Stimulated activated naive CD8-positive, alpha-beta T cell treated with anti-CD3 and anti-CD28 coated beads, Interleukin-15, Interleukin-2, amounts not matched to agents 100 U/mL and 50 U/mL, for 24 hours (primary cell): ENCODE measurements at regions not wholly inside any gene's neighbourhood (a gene's known extent, or its start where the extent isn't known, plus 50 kb on each side); places are given as distances from the start of the nearest gene placed in this dataset.

Experiments
- ATAC-seq: fragments of 150-1000 bp; cut with Tn5 transposase; one replicate; pipeline ENCODE4 v1.10.0; 2021
- DNase-seq: peaks from one replicate; pipeline ENCODE4 v3.0.0; 2021

- no peak for ATAC-seq
- DNase-seq = no peak
These were observed 271.6 kb downstream of the TDRD15 start for GRCh38 chr2:21395366-21395765.

DNA sequence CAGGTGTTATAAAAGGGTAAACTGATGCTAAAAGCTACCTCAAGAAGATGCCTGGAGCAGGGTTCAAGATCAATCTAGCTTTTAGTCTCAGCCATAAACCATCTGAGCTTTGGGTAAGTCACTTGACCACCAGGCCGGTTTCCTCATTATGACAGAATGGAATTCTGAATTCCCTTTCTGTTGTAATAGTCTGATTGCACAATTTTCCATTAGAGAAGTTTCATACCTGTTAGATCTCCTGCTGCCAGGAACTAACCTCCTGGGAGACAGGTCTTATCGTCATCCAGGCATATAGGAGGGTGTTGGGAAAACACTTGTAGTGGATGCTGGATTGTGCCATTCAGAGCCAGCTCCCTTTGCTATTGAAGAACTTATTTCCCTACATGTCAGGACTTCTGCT, 272.5 kb downstream of the TDRD15 start:
- ATAC-seq = no peak
- no peak for DNase-seq

DNA sequence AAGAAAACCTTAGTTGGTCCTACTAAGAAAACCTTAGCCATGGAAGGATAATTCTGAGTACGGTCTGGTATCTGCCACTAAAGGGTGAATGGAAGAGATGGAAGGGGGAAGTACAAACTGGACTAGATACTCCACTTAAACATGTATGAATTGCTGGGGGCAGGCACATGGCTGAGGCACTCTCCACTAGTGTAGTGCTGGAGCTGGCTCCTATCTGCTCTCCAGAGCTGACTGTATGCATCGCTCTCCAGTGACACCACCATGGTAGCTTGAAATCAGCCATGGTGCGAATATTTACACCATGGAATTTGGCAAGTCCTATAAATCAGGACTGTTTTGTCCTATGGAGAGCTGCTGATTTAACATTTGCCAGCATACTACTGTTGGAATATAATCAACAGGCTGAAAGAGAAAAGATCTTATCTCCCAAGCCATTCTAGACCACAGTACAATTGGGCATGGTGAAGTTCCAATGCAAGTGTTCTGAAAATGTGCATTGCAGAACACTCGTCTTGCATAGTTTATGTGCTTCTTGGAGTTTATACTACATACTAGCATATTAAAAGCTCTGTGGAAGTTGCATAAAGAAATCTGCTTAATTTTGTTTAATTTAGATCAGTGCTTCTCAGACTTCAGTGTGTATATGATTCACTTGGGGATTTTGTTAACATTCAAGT, 277.4 kb downstream of the TDRD15 start:
- no peak for DNase-seq
- ATAC-seq = no peak

- ATAC-seq (no peak), DNase-seq (no peak)
These were observed 280.4 kb downstream of the TDRD15 start for GRCh38 chr2:21404137-21404536.

GRCh38 chr2:21404827-21405625, 281.3 kb downstream of the TDRD15 start:
- no peak for ATAC-seq
- DNase-seq = no peak

- DNase-seq (no peak), ATAC-seq (no peak)
These were observed 282.6 kb downstream of the TDRD15 start for GRCh38 chr2:21406386-21406785.

GRCh38 chr2:21406911-21407310, 283.1 kb downstream of the TDRD15 start:
- ATAC-seq = no peak
- no peak for DNase-seq

- DNase-seq = no peak
- no peak for ATAC-seq
These were observed 284.1 kb downstream of the TDRD15 start for GRCh38 chr2:21407851-21408250.

- ATAC-seq = no peak
- DNase-seq = no peak
These were observed 288.0 kb downstream of the TDRD15 start for GRCh38 chr2:21411741-21412140.

DNA sequence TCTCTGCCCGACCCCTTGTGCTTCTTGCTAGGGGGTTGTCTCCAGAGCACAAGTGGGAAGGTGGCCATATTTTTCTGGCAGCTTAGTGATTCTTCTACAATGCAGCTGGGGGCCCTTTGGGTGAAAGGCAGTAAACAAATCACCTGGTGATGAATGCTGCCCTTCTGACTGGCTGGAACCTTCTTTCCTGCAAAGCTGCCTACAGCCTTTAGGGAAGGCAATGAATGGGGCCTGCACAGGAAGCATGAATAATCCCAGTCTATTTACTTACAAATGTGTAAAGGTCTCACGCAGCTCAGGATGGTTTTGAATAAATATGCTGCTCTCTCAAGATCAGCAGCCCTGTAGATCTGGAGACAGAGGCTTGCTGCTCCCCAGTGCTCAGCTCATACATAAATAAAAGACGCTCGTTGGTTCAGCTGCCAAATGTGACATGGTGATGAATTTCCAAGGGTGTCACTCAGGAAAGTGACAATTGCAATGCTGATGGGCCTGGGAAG, 289.2 kb downstream of the TDRD15 start:
- DNase-seq (no peak), ATAC-seq (no peak)

DNA sequence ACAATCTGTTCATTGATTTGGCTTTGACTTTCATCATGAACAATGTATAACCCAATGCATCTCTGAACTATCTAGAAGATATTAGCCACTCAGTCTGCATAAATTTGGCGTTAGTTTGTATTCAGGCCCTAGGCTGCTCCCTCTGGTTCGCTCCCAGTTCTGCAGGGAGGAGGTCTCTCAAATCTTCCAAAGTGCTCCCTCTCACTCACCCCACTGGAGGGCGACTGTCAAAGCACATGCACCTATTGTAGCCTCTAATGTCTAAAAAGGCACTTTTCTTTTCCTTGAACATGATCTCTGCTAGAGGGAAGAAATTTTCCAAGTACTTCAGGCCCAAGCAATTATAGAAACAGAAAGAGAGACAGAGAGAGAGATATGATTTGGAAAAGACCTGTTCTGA, 291.5 kb downstream of the TDRD15 start:
- DNase-seq = no peak
- no peak for ATAC-seq

- ATAC-seq = no peak
- no peak for DNase-seq
These were observed 292.5 kb downstream of the TDRD15 start for GRCh38 chr2:21416226-21416625.

DNA sequence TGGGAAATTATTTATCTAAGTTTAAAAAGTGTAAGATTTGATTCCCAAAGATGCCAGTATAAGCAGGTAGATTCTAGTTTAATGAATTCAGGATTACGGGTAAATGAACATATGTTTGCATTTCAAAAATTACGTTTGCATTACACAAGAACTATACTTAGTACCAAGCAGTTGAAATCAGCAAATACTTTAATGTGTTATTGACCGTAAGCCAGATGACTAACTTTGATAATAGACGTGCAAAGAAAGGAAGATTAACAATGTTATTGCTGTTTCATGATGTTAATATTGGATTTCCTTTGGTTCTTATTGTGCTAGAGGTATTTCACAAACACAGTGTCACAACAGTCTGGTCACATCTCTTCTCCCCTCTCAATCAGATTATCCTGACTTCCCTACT, 294.7 kb downstream of the TDRD15 start:
- ATAC-seq = no peak
- no peak for DNase-seq

- DNase-seq (no peak), ATAC-seq (no peak)
These were observed 297.0 kb downstream of the TDRD15 start for GRCh38 chr2:21420553-21421335.

DNA sequence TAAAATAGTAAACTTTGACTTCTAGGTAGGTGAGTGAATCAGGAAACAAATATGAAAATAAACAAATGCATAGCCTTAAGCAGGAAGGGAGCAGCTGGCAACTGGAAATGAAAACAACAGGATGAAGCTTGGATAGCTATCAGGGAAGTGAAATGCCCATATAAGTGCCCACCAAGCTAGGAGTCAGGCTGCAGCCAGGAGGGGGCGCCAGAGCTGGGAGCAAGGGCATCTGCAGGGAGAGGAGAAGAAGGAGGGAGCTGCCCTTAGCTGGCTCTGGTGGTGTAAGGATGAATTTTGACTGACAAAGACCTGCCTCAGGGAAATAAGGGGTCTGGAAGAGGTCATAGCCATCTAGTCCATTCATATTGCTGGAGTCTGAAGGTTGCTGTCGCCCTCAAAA, 298.3 kb downstream of the TDRD15 start:
- DNase-seq (peak; percentile 34), ATAC-seq (no peak)

DNA sequence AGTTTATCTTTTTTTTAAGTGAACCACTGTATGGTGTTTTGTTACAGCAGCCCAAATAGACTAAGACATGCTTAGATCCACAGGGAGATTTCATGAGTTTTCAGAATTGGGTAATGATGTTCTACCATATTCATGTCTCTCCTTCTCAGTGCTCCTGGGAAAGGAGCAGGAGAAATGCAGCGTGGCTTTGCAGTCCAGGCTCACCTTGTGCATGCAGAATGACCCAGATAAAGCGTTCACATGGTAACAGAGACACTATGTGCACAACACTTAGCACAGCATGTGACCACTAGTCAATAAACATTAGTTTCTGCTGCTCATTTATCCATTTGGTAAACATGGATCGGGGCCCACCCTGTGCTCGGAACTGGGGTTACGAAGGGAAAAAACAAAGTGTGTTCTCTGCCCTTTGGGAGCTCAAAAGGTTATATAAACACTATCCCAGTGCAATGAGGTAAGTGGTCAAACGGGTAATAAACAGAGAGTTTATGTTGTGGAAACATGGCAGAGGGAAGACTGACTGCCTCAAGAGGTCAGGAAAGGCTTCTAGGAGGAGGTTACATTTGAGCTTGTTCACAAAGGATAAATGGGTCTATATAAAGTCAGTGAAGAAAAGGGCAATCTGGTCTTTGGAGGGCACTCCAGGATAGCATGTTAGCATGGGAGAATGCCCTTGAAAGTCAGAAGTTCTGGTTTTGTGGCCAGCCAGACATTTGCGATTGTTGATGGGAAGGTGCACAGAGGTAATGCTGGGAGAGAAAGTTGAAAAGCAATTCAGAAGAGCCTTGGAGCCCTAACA, 299.2 kb downstream of the TDRD15 start:
- no peak for ATAC-seq
- no peak for DNase-seq

DNA sequence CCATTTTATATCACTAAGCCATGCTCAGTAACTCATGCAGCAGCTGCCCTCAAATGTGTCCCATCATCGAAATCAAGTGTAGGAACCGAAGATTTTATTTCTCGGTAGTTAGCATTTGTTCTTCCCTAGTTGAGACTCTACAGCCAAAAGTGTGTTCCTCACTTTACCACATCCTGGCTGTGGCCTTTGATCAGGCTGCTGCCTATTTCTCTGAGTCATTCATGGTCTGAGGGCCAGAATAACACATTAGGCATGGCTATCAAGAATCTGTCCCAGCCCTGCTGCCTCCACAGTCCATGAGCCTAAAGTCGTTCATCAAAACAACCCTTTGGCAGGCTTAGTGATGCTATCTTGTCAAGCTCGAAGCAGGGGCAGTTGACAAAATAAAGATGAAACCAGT, 300.1 kb downstream of the TDRD15 start:
- DNase-seq (no peak), ATAC-seq (no peak)

GRCh38 chr2:21424375-21424774, 300.6 kb downstream of the TDRD15 start:
- no peak for ATAC-seq
- DNase-seq = no peak

- ATAC-seq = no peak
These were observed 303.8 kb downstream of the TDRD15 start for GRCh38 chr2:21427606-21428005.

GRCh38 chr2:21428754-21429153, 305.0 kb downstream of the TDRD15 start:
- ATAC-seq = no peak
- DNase-seq = no peak

More at GRCh38 chr2:21427606-21428005, 303.8 kb downstream of the TDRD15 start:
- DNase-seq = no peak

DNA sequence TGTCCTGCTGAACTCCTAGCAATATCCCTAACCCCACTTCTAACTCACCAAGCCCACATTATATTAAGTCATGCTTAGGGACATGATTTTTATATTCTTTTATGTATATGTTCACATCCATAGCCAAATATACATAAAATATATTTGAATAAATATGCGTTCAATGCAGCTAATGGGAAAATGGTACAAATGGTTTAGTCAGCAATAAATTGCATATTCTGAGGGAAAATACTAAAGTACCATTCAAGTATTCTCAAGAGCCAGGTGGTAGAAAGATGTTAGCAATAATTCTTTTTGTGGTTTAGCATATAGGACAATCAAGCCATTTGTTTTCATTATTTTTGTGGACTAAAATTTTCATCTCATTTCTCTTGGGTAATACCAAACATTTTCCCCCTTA, 306.0 kb downstream of the TDRD15 start:
- ATAC-seq (no peak), DNase-seq (no peak)

DNA sequence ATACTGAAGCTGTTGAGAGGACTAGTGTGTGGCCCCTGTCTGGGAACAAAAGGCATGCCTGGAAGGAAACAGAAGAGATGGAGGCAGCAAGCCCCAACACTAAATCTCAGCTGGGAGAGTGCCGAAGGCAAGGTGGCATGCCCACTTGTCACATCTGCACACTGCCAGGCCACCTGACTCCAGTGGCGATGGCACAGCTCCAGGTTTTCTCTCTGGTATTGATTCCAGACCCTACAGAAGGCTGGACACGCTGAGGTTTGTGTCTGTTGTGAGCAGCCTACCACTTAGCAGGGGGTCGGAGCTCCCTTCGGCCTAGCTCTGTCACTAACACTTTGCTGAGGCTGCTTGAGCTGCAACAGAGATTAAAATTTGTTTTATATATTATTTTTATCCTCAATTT, 307.3 kb downstream of the TDRD15 start:
- DNase-seq (no peak), ATAC-seq (no peak)
